GM23248 (cell line): ENCODE measurements at regions not wholly inside any gene's neighbourhood (a gene's known extent, or its start where the extent isn't known, plus 50 kb on each side); places are given as distances from the start of the nearest gene placed in this dataset.

Source experiments
- DNase-seq: peaks from one replicate; pipeline ENCODE4 v3.0.0-alpha.2; 2015
- H2AFZ ChIP-seq: fragments of 200-600 bp; sonication (generic); 2 replicates; pipeline ENCODE4 v1.6.1; 2016; ENCODE audit warnings: antibody characterized with exemption
- H3F3A ChIP-seq: fragments of 200-600 bp; sonication (generic); 2 replicates; pipeline ENCODE4 v1.6.1; 2016; ENCODE audit warnings: mild to moderate bottlenecking, antibody characterized with exemption, mixed run types; ENCODE audit not compliant: insufficient read depth
- H3K27ac ChIP-seq: fragments of 200-600 bp; sonication (generic); 2 replicates; pipeline ENCODE4 v1.5.1; 2016; ENCODE audit warnings: mild to moderate bottlenecking
- H3K27me3 ChIP-seq: fragments of 200-600 bp; sonication (generic); replicated peaks from 2 replicates; pipeline ENCODE4 v1.6.1; 2016; ENCODE audit warnings: mild to moderate bottlenecking; ENCODE audit not compliant: insufficient read depth
- H3K36me3 ChIP-seq: fragments of 200-600 bp; sonication (generic); 2 replicates; pipeline ENCODE4 v1.6.1; 2016; ENCODE audit warnings: low read depth, mild to moderate bottlenecking
- H3K4me1 ChIP-seq: fragments of 200-600 bp; sonication (generic); 2 replicates; pipeline ENCODE4 v1.6.1; 2016; ENCODE audit warnings: mild to moderate bottlenecking; ENCODE audit not compliant: insufficient read depth
- H3K4me2 ChIP-seq: fragments of 200-600 bp; sonication (generic); one replicate; pipeline ENCODE4 v1.6.1; 2016; ENCODE audit warnings: mild to moderate bottlenecking; ENCODE audit not compliant: unreplicated experiment
- H3K4me3 ChIP-seq: fragments of 200-600 bp; sonication (generic); 2 replicates; pipeline ENCODE4 v1.5.1; 2016; ENCODE audit warnings: mild to moderate bottlenecking
- H3K79me2 ChIP-seq: fragments of 200-600 bp; sonication (generic); 2 replicates; pipeline ENCODE4 v1.6.1; 2016; ENCODE audit warnings: mild to moderate bottlenecking; ENCODE audit not compliant: insufficient read depth
- H3K9ac ChIP-seq: fragments of 200-600 bp; sonication (generic); 2 replicates; pipeline ENCODE4 v1.6.1; 2016; ENCODE audit warnings: mild to moderate bottlenecking
- H3K9me2 ChIP-seq: fragments of 200-600 bp; sonication (generic); 2 replicates; pipeline ENCODE4 v1.6.1; 2016; ENCODE audit warnings: mixed run types, mild to moderate bottlenecking, moderate library complexity; ENCODE audit not compliant: insufficient read depth
- H3K9me3 ChIP-seq: fragments of 200-600 bp; sonication (generic); one replicate; pipeline ENCODE4 v1.6.1; 2017; ENCODE audit warnings: low read depth
- H4K20me1 ChIP-seq: fragments of 200-600 bp; sonication (generic); 2 replicates; pipeline ENCODE4 v1.6.0; 2016; ENCODE audit not compliant: insufficient read depth
- EZH2 ChIP-seq: fragments of 200-600 bp; sonication (generic); IDR thresholded peaks from 2 replicates; pipeline ENCODE4 v1.6.1; 2018; ENCODE audit warnings: antibody characterized with exemption, mild to moderate bottlenecking; ENCODE audit not compliant: insufficient read depth, poor library complexity, severe bottlenecking
- EZH2phosphoT487 ChIP-seq: fragments of 200-600 bp; sonication (generic); IDR thresholded peaks from 2 replicates; pipeline ENCODE4 v1.6.1; 2018; ENCODE audit warnings: antibody characterized with exemption, moderate library complexity, mild to moderate bottlenecking, low read depth; ENCODE audit not compliant: insufficient read depth
- WGBS, 2 experiments: methylation state at CpG; one replicate each; pipeline ENCODE4 v1.1.6; 2015 to 2017; ENCODE audit warnings: low lambda C conversion rate in 2 of 2, low coverage in 1 of 2; ENCODE audit errors: missing lambda C conversion rate in 2 of 2; 5-methylcytosine and 5-hydroxymethylcytosine counted together
- in situ Hi-C: fragments of 300-500 bp; cut with MboI; formaldehyde crosslinking; loops from 2 replicates; pipeline ENCODE4 v1.15.0; 2020

GRCh38 chr3:30245858-30246622, 360.4 kb upstream of the TGFBR2 start:
- no peaks in the 10 kb centered on the region for H3K79me2 ChIP-seq
- H3K4me2 ChIP-seq, result no peak overlapping the region
- H3K4me1 ChIP-seq, result no peaks in the 10 kb centered on the region
- TF ChIP-seq EZH2phosphoT487 (no peak), EZH2 (no peak)
- 85 to 90% methylated on average over 9 of the region's 9 CpGs for WGBS, 2 experiments
- no peaks in the 10 kb centered on the region for H3K36me3 ChIP-seq
- H3F3A ChIP-seq, result no peaks in the 10 kb centered on the region
- in situ Hi-C loops, result no loop called here
- H4K20me1 ChIP-seq, result no peaks in the 10 kb centered on the region
- no peak for DNase-seq
- H3K27me3 ChIP-seq, result no peaks in the 10 kb centered on the region
- no peak overlapping the region for H2AFZ ChIP-seq
- no peak overlapping the region for H3K27ac ChIP-seq
- H3K9me3 ChIP-seq, result no peaks in the 10 kb centered on the region
- H3K9me2 ChIP-seq, result no peaks in the 10 kb centered on the region; the same call in 1 of the 2 replicates
- no peak overlapping the region for H3K4me3 ChIP-seq
- no peak overlapping the region for H3K9ac ChIP-seq

- H3K4me3 ChIP-seq, result no peak overlapping the region
- no peaks in the 10 kb centered on the region for H4K20me1 ChIP-seq
- WGBS, 2 experiments, result 98 to 100% methylated on average over 1 of the region's 1 CpG
- no peak overlapping the region for H3K9ac ChIP-seq
- H3K4me2 ChIP-seq, result no peak overlapping the region
- H3K27ac ChIP-seq, result no peak overlapping the region
- no peak overlapping the region for H2AFZ ChIP-seq
- H3K4me1 ChIP-seq, result no peaks in the 10 kb centered on the region
- no peaks in the 10 kb centered on the region for H3F3A ChIP-seq
- no peaks in the 10 kb centered on the region for H3K27me3 ChIP-seq
- H3K9me2 ChIP-seq, result no peaks in the 10 kb centered on the region; the same call in 1 of the 2 replicates
- in situ Hi-C loops, result no loop called here
- TF ChIP-seq EZH2, result no peak
- TF ChIP-seq EZH2phosphoT487, result no peak
- no peak for DNase-seq
- H3K79me2 ChIP-seq, result no peaks in the 10 kb centered on the region
- H3K9me3 ChIP-seq, result no peaks in the 10 kb centered on the region
- no peaks in the 10 kb centered on the region for H3K36me3 ChIP-seq
Observed at GRCh38 chr3:30248423-30248822, 358.0 kb upstream of the TGFBR2 start.

GRCh38 chr3:30252474-30252873, 353.9 kb upstream of the TGFBR2 start:
- Histone ChIP-seq H3K4me1 (peaks cover 8% of the 10 kb centered on the region), H3K4me3 (no peak overlapping the region), H2AFZ (no peak overlapping the region), H4K20me1 (no peaks in the 10 kb centered on the region), H3K36me3 (no peaks in the 10 kb centered on the region), H3K9ac (no peak overlapping the region), H3K9me2 (no peaks in the 10 kb centered on the region; the same call in 1 of the 2 replicates), H3K79me2 (no peaks in the 10 kb centered on the region), H3K27ac (no peak overlapping the region), H3K27me3 (no peaks in the 10 kb centered on the region), H3F3A (no peaks in the 10 kb centered on the region), H3K9me3 (no peaks in the 10 kb centered on the region), H3K4me2 (no peak overlapping the region)
- in situ Hi-C loops, result no loop called here
- DNase-seq, result no peak
- TF ChIP-seq EZH2phosphoT487 (no peak), EZH2 (no peak)

GRCh38 chr3:30253832-30254231, 352.6 kb upstream of the TGFBR2 start:
- Histone ChIP-seq H3K4me3 (no peak overlapping the region), H3K9me2 (no peaks in the 10 kb centered on the region; the same call in 1 of the 2 replicates), H3K27ac (no peak overlapping the region), H3K4me1 (peaks cover 8% of the 10 kb centered on the region), H3K27me3 (no peaks in the 10 kb centered on the region), H2AFZ (no peak overlapping the region), H3K9ac (no peak overlapping the region), H3F3A (no peaks in the 10 kb centered on the region), H3K36me3 (no peaks in the 10 kb centered on the region), H3K79me2 (no peaks in the 10 kb centered on the region), H3K4me2 (no peak overlapping the region), H4K20me1 (no peaks in the 10 kb centered on the region), H3K9me3 (no peaks in the 10 kb centered on the region)
- 47 to 70% methylated on average over 1 of the region's 1 CpG for WGBS, 2 experiments
- TF ChIP-seq EZH2phosphoT487 (no peak), EZH2 (no peak)
- no peak for DNase-seq
- in situ Hi-C loops, result no loop called here
